ENCODE measurements at regions not wholly inside any gene's neighbourhood (a gene's known extent, or its start where the extent isn't known, plus 50 kb on each side); places are given as distances from the start of the nearest gene placed in this dataset.

DNA sequence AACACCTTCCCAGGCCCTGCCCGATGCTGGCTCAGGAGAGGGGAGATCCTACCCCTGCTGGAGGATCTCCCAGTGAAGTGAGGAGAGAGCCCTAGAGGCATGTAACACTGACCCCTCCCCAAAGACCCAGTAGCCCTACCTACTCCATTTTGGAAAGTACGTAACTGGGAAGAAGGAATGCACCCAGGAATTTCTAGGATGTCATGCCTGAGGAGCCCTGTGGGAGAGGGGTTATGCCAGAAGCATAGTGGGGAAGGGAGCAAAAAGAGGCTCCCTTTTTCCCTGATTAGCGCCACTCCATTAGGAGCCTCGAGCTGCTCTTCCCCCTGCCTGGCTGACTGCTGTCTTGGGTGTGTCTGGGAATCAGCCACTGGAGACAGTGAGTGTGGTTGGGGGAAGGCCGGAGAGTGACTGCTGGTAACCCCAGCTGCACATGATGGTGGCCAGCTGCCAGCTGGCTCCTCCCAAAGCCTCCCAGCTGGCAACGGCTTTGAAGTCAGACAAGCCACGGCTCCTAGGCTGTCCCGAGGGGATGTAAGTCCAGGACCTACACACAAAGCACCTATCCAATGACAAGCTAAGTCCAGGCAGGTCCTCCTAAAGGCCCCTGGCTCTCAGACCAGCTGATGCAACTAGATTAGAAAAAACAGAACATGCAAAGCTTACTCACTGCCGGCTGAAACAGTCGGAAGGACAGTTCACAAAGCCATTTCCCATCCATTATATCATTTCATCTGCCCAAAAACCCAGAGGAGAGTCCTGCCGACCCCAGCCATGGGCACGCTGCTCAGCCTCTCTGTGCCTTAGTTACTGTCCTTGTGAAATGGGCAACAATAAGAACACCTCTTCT lies 136.5 kb upstream of the ABCA1 start:
- DNase-seq (ENCODE audit: low spot score) = no peak

DNA sequence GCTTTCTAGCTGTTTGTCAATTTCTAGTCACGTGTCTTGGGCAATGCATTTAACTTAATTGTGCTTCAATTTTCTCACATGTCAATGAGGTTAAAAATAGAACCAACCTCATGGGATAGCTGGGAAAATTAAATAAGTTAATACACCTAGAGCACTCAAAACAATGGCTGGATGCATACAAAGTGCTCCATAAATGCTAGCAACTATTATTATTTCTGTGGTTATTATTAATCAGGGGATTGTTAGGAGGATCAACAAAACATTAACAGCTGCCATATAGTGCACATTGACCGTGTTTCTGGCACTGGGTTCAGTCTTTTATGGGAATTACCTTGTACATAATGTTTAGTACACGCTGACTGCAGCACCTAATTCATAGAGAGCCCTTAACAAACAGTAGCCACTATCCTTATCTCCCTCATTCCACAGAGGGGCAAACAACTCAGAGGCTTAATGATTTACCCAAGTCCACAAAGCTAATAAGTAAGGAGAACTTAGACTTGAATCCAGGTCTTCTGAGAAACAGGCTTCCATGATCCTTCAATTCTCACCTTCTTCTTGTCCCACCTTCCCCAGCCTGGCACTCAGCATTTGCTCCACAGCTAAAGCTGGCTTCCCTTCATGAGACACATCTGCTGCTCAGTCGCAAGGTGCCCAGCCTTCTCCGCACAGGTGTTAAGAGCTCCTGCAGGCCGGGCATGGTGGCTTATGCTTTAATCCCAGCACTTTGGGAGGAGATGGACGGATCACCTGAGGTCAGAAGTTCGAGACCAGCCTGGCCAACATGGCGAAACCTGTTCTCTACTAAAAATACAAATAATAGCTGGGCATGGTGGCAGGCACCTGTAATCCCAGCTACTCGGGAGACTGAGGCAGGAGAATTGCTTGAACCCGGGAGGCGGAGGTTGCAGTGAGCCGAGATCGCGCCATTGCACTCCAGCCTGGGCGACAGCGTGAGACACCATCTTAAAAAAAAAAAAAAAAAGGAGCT lies 137.4 kb upstream of the ABCA1 start:
- DNase-seq (ENCODE audit: low spot score) = no peak

DNA sequence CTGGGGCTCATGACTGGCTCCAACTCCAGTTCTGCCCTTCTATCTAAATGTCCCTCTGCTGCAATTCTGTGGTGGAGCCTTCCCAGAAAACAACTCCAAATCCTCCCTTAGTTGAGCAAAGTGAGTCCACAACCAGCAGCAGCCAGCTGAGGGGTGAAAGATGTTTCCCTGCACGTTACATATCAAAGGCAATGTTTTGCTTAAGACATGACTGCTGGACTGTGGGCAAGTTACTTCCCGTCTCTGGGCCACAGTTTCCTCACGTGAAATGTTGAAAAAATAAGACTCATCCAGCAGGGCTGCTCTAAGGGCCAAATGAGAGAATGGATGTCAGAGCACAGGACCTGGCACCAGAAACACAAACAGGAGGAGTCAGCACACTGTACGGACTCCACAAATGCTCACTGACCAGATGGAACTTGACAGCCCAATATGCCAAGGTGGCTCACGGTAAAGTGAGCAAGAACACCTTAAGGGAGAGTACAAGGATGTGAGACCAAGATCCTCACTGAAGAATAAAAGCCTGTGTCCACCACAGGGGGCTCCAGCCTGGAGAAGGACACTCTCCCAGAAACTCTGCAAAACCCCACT lies 138.4 kb upstream of the ABCA1 start:
- no peak for DNase-seq (ENCODE audit: low spot score)

DNA sequence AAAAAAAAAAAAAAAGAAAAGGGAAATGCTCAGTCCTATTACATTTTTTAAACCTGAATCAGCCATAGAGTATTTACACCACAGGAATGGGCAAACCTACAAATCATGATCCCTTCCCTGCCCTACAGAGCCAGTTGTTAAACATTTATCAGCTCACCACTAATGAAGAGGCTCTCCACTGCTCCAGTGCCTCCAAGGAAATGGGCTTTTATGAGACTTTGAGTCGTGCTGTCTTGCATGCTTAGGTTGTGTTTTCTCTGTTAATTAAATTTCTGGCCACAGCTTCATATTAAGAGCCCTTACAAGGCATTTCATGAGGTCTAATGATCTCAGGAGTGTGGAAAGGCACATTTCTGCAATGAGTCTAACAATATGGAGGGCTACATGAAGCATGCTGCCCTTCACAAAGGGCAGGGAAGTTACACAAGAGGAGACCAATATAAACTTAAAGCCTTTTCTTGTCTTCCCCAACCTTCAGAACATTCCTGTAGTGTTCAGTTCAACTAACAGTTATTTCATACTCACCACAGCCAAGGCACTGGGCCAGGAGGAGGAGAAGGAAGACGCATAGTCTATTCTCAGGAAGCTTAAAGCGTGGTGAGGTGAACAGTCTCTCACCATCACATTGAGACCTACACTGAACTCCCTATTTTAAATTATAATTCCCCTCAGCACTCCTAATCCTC lies 140.1 kb upstream of the ABCA1 start:
- DNase-seq (ENCODE audit: low spot score) = no peak

DNA sequence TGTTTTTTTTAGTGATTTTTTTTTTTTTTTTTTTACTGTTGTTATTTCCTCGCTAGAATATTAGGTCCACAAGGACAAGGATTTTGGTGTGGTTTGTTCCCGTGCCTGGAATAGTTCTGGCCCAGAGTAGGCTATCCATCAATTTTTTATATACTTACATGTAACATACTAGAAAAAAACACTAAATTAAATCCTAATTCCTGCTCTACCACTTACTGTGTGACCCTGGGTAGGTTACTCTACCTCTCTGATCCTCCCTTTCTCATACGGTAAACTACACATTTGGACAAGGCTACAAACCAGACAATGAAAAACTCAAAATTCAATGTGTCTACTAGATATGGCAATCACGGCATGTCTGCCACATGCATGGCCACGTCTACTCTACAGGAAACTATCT lies 141.3 kb upstream of the ABCA1 start:
- no peak for DNase-seq (ENCODE audit: low spot score)

DNA sequence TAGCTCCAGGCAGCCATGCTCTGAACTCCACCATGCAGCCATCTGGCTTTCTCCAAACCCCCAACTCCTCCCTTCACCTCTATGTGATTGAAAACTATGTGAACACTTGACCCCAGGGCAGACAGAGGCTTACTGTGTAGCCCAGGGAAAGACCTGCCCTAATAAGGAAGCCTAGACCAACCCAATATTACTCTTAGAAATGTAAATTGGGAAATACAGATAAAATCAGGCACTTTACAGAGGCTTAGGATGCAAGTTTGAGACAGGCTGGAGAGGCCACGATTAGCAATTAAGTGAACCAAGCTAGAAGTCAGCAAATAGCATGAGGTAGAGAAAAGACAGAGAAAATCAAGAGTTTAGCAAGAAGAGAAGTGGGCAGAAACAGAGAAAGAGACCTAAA lies 141.7 kb upstream of the ABCA1 start:
- no peak for DNase-seq (ENCODE audit: low spot score)

DNA sequence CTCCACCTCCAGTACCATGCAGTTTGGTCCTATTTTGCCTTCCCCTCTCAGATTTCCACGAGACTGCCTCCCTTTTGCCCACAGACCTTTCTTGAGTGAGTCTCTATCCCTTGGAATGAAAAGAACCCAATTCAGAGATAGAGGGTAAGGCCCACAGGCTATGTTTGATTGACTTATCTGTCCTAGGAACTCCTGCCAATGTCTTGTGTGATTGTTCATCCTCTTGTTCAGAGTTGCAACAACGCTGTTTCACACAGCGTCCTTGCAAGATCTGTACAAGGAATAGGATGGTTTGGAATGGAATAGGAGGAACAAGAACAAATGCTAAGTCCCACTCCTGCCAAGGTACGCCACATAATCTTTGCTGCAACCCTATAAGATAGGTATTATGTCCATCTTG lies 142.2 kb upstream of the ABCA1 start:
- DNase-seq (ENCODE audit: low spot score) = no peak

DNA sequence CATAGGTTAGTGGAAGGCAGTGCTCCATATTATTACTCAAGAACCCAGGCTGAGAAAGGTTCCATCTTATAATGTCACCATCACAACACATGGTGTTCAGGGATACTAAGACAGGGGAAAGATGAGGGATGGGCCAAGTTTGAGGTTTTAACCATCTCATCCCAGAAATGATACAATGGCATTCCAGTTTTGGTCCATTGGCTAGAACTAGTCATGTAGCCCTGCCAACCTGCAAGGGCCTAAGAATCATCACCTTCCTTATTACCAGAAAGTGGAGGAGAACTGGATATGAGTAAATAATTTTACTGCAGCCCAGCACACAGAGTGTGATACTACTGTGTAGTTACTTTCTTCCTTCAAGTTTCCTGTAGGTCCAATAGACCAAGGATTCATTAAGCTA lies 144.5 kb upstream of the ABCA1 start:
- no peak for DNase-seq (ENCODE audit: low spot score)

DNA sequence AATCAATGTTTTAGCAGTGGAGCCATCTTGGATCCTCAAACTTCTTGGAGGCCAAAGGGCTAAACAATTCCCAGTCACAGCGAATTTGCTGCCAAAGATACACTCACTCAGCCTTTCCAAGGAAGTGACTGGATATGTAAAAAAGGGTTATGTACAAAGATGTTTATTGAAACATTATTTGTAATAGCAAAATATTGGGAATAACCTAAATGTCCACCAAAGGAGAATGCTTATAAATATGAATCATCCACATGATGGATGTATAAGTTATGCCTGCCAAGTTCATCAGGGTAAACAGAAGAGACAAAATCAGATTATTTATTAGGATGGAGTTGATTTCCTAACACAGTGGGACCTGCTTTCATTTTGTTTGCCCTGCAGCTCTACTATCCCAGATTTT lies 145.2 kb upstream of the ABCA1 start:
- DNase-seq (ENCODE audit: low spot score) = no peak

DNA sequence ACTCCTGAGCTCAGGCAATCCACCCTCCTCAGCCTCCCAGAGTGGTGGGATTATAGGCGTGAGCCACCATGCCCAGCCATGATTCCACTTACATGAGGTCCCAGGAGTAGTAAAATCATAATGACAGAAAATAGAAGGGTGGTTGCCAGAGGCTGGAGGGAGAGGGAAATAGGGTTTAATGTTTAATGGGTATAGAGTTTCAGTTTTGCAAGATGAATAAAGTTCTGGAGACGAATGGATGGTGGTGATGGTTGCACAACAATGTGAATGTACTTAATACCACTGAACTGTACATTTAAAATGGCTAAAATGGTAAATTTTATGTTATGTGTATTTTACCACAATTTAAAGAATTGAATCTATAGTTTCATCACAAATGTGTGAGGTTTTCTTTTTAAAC lies 146.5 kb upstream of the ABCA1 start:
- DNase-seq (ENCODE audit: low spot score) = no peak

DNA sequence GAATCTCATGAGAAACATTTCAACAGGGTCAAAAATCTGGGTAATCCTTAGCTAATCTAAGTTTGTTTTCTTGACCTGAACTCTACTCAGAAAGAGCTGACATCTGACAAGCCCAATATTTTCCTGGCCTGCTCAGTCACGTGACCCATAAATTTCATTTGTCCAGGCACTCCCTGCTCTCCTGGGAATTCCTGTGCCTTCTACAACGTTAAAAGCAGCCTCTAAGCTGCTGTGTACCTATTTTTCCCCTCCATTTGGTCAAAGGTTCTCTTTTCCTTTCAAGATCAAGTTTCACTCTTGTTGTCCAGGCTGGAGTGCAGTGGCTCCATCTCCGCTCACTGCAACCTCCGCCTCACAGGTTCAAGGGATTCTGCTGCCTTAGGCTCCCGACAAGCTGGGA lies 148.8 kb upstream of the ABCA1 start:
- DNase-seq (ENCODE audit: low spot score) = no peak

DNA sequence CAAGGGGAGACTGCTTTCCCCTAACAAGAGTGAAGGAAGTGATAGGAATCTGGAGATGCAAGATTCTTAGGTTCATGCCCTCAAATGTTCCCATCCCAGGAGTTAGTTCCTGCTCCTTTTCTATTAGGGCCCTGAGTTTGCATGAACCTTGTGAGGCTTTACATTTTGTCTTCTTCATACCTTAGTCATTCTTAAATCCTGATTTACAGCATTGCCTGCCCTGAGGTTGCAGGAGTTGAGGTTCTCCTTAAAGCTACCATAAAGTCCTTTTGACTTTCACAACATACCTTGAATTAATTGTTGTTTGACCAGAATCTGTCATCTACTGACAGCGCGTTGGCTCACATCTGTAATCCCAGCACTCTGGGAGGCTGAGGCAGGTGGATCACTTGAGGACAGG lies 151.5 kb upstream of the ABCA1 start:
- DNase-seq (ENCODE audit: low spot score) = no peak

DNA sequence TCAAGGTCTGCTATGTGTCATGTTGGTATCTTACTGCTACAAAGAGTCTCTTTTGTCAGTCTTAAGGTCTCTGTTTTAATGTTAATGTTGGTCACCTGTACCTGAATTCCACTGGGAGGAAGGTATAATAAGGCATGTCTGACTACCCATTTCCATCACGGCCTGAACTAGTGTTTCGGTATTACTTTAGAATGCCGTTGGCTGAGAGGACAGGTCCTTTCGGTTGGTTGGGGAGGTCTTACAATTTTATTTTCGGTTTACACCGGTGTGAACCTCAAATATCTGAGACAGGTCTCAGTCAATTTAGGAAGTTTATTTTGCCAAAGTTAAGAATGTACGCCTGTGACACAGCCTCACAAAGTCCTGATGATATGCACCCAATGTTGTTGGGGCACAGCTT lies 154.9 kb upstream of the ABCA1 start:
- no peak for DNase-seq (ENCODE audit: low spot score)

DNA sequence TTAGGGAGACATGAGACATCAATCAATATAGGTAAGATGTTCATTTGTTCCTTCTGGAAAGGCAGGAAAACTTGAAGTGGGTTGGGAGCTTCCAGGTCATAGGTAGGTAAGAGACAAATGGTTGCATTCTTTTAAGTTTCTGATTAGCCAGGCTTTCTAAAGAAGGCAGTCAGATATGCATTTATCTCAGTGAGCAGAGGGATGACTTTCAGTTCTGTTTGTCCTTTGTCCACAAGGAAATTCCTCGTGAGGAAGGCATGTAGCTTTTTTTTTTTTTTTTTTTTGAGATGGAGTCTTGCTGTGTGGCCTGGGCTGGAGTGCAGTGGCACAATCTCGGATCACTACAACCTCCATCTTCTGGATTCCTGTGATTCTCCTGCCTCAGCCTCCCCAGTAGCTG lies 155.3 kb upstream of the ABCA1 start:
- no peak for DNase-seq (ENCODE audit: low spot score)

DNA sequence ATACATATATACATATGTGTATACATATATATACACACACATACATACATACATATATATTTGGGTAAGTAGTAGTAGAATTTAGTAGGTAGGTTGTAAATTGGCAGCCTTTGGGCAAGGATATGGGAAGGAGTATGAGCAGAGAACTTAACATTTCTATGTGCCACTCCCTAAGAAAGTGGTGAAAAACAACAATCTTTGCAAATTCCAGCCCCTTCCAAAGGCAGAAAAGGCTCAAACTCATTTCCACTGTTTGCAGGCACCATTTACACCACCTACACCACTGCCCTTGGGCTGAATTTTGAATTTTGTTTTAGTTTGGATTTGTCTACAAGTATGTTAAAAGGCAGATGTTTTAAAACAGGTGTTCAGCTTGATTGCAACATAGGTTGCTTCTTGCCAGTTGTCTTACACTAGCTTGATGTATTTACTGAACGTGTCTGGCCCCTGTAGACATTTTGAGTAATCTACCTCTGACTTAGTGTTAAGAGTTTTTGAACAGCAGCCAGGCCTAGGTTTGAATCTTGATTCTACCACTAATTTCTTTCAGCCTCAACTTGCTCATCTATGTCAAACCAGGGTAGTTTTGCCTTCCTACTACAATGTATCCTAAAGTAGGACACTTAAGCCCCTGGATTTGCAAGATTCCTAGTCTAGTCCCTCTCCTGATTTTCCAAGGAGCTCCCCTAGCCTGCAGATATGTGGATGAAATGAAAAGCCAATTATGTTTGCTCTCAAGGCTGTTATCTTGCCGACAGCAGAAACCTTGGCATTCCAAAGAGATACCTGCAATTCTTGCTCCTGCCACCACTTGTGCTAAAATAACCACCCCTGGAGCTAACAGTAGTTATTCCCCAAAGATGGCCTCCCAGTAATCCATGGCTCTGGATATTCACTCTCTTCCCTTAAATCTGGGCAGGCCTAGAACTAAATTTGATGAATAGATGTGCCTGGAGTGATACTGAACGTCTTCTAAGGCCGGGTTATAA lies 156.2 kb upstream of the SLC44A1 start:
- no peak for DNase-seq (ENCODE audit: low spot score)

DNA sequence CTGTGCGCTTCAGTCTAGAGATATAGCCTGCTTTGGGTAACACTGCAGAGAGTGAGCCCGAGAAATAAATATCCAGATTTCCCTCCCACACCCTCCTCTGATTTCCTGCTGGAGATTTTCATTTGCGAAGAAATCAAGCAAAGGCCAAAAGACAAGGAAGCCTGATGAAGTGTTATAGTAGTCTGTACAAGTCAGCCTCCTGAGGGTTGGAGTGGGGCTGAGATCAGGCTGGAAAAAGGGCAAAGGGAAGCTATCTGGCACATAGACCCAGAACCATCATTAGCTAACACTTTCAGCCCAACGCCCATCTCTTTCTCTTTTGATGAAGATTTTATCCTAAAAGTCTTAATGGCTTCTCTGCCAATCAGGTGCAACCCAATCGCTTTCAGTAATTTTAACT lies 154.6 kb upstream of the SLC44A1 start:
- no peak for DNase-seq (ENCODE audit: low spot score)

DNA sequence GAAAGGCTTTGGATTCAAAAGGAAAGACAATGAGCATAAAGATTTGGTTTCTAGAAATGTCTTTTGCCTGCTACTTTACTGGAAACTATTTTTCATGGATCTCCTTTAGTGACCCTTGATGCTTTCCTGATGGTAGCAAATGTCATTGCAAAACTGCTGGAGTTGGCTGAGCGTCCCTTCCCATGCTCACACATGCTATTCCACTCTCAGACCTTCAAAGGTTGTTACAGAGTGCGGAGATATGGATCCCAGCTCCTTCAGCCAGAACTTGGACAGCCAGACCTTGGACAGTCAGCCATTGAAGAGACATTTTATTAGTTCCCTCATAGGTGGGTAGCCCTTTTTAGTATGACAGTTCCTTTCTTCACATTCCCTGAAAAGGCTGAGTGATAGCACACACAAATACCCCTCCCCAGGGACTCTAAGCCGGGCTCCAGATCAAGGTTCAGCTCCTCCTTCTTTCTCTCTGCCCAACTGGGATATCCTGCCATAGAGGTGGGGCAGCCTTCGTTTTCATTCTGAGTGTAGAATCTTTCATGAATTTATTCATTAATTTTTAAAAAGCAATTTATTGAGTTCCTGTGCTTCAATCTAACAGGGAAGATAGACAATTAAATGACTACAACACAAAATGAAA lies 153.3 kb upstream of the SLC44A1 start:
- no peak for DNase-seq (ENCODE audit: low spot score)

DNA sequence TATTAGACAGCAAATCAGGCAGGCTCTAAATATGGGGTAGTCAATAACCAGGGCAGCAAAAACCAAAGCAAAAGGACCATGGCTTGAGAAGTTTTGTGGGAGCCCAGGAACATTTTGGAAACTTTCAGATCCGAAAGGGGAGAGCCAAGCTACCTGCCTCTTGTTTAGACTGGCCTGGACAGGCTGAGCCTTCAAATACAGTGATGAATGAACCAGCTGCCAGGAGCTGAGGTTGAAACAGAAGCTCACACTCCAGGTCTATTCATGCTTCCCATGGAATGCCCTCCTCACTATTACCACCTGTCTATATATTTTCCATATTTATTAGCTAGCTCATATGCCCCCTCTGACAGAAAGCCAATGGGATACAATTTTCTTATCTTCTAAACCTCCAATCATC lies 150.8 kb upstream of the SLC44A1 start:
- DNase-seq (ENCODE audit: low spot score) = no peak

DNA sequence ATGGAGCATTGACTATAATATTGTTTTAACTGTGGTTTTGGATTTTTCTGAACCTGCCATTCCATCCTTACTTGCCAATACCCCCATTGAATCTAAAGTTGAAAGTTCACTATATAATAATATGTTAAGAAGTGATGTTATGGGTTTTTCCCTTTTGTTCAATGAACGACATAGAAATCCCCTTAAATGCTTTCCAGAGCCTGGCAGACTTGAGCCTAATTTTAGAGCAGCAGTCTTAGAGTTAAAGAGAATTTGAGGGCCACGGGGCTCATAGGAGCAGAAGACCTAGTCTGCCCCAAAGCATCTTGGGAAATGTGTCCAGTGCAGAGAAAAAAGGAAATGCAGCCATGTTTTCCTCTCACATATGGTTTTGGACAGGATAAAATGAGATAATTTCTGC lies 146.1 kb upstream of the SLC44A1 start:
- DNase-seq (ENCODE audit: low spot score) = no peak

DNA sequence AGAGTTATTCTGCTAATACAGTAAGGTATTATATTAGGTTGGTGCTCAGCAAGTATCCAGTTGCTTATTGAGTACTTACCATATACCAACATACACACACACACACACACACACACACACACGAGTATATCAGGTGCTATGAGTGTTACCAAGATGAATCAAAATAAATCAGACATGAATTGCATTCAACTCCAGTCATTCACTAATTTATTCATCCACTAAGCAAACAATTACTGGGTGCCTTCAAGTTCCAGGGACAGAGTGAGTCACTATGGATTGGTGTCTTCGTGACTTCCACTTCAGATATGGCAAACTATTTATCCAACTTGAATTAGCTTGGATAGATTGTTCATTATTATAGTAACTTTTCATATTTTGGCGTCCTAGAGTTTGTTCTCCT lies 140.7 kb upstream of the SLC44A1 start:
- DNase-seq (ENCODE audit: low spot score) = no peak
